DMS153 treated with DMSO at 0.1 percent for 48 hours (cell line): ENCODE measurements at regions not wholly inside any gene's neighbourhood (a gene's known extent, or its start where the extent isn't known, plus 50 kb on each side); places are given as distances from the start of the nearest gene placed in this dataset.
"Not testable (repeated sequence)": the region's sequence is repeated elsewhere in the genome, so short reads cannot be mapped to it uniquely, and the experiment has no call there.

Experiments used
- DNase-seq: peaks from one replicate; lab custom pipeline; 2025; ENCODE audit not compliant: unreplicated experiment; lab: John Stamatoyannopoulos, UW

GRCh38 chrX:964831-965416, 247.5 kb downstream of the CRLF2 start:
- no peak for DNase-seq

DNA sequence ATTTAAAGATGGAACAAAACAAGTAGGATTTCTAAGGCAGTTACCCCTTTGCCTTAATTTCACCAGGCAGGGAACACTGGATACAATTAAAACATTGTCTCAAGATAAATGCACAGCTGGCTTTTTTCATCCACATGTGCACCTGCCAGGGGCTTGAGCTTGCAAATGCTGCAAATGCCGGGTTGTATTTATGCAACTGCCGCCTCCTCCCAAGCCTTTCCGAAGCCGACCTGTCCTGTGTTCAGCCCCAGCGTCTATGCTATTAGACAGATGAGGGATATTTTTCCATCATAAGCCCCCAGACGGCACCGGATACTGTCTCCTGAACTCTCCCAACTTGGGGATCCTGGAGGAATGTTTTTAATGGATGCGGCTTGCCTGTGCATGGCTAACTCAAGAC, 251.6 kb downstream of the CRLF2 start:
- DNase-seq: no peak

DNA sequence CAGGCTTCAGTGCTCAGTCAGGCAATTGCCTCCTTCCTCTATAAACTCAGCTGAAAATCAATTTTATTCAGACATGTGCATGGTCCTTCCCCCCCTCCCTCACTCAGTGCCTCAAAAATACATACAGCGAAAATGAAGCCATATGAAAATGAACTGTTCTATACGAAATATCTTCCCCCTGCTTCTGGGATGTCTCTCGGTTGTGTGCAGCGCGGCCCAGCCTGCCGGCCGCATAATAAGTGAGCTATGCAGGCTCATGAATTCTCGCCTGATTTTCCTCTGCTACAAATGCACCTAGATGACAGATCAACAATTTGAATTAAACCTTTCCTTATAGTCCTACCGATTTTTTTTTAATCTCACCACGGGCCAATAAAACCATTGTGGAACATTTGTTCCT, 252.9 kb downstream of the CRLF2 start:
- no peak for DNase-seq

DNA sequence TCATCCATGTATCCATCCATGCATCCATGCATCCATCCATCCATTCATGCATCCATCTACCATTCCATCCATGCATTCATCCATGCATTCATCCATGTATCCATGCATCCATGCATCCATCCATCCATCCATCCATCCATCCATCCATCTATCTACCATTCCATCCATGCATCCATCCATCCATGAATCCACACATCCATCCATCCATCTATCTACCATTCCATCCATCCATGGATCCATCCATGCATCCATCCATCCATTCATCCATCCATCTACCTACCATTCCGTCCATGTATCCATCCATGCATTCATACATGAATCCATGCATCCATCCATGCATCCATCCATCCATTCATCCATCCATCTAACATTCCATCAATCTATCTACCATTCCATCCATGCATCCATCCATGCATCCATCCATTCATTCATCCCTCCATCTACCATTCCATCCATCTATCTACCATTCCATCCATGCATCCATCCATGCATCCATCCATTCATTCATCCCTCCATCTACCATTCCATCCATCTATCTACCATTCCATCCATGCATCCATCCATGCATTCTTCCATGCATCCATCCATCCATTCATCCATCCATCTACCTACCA, 257.2 kb downstream of the CRLF2 start:
- not testable (repeated sequence) for DNase-seq

DNA sequence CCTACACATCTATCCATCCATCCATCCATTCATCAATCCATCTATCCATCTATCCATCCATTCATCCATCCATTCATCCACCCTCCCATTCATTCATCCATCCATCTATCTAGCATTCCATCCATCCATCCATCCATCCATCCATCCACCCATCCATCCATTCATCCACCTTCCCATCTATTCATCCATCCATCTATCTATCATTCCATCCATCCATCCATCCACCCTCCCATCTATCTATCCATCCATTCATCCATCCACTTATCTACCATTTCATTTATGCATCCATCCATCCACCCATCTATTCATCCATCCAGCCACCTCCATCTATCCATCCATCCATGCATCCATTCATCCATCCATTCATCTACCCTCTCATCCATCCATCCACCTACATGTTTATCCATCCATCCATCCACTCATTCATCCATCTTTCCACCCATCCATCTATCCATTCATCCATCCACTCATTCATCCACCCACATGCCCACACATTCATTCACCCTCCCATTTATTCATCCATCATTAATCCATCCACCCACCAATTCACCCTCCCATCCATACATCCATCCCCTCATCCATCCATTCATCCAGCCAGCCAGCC, 258.5 kb downstream of the CRLF2 start:
- no peak for DNase-seq

- no peak for DNase-seq
These were observed 259.6 kb downstream of the CRLF2 start for GRCh38 chrX:952816-953215.

DNA sequence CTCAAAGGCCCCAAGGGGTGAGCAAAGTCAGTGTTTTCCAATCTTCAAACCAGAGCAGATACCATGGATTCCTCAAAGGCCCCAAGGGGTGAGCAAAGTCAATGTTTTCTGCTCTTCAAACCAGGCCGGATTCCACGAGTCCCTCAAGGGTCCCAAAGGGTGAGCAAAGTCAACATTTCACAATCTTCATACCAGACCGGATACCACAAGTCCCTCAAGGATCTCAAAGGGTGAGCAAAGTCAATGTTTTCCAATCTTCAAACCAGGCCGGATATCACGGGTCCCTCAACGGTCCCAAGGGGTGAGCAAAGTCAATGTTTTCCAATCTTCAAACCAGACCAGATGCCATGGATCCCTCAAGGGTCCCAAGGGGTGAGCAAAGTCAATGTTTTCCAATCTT, 265.2 kb downstream of the CRLF2 start:
- not testable (repeated sequence) for DNase-seq

- no peak for DNase-seq
These were observed 269.4 kb downstream of the CRLF2 start for GRCh38 chrX:943035-943434.

- no peak for DNase-seq
These were observed 271.8 kb downstream of the CRLF2 start for GRCh38 chrX:940691-941090.

DNA sequence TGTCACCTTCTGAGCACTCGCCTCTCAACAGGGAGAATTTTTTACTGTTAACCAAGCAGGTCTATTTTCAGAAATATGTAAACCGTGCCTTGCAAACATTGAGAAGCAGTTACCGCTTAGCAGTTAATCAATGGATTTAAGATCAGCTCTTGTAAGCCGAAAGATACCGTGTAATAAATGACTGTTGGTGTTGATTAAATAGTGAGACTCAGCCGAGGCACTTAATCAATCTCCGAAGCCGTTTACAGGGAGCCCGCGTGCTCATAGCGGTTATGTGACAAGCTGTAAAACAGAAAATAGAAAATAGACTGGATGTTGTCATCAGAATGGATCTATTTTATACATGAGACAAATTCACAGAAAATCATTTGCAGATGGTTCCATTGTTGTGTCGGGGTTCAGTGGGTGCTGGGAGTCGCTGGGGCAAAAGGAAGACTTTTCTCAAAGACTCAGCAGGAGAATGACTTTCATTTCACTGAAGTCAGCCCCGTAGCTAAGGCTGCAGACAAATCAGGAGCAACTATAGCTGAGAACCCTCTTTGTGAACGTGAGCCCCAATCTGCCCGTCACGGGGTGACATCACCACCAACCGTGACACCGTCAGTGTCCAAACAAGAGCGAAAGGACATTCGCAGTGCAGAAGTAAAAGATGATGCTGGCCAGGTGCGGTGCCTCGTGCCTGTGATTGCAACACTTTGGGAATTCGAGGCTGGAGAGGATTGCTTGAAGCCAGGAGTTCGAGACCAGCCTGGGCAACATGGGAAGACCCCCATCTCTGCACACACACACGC, 275.3 kb downstream of the CRLF2 start:
- no peak for DNase-seq

- DNase-seq: no peak
These were observed 278.8 kb downstream of the CRLF2 start for GRCh38 chrX:933611-934010.

DNA sequence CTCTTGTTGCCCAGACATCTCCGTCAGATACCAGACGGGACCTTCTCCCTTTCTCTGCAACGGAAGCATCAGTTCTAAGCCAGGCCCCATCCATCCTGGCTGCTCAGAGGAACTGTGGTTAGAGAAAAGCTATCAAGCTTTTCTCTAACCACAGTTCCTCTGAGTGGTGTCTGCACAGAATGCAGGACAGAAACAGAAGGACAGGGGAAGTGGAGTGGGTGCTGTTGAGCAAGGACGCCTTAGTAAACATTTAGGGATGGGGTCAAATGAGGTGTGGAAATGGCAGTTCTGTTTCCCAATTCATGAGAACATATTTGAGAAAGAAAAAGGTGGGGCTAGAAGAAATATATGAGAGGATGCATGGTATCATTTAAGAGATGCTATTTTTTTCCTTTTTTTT, 283.8 kb downstream of the CRLF2 start:
- DNase-seq: no peak

DNA sequence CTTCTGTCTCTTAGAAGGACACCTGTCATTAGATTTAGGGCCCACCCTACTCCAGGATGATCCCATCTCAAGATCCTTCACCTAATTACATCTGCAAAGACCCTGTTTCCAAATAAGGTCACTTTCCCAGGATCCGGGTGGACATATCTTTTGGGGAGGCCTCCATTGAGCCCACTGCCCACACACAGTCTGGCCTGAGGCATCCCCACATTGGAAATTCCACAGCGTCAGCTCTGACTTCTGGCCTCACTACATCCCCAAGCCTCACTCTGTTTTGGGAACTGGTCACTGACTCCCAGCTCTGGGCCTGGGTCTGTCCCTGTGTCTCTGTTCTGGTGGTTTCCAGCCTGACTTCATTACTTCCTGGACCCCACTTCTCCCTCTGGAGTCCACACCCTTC, 285.5 kb downstream of the CRLF2 start:
- DNase-seq: no peak

- no peak for DNase-seq
These were observed 286.4 kb downstream of the CRLF2 start for GRCh38 chrX:926070-926469.

DNA sequence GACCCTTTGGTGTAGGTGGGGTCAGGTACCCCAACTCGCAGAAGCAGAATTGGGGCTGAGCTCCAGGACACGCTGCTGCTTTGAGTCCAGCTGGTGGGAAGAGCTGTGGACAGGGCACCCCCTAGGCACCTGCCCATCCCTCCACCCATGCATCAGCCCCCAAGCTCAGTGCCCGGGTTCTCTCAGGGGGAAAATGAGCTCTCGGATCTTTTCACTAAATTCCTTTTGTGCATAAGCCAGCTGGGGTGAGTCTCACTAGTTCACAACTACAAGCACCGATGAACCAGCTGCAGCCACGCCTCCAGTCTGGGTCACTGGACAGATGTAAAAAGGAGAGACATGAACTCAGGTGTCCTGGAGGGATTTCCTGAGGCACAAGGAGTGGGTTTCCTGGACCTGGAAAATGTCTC, 286.8 kb downstream of the CRLF2 start:
- no peak for DNase-seq

- DNase-seq: no peak
These were observed 287.4 kb downstream of the CRLF2 start for GRCh38 chrX:925094-925493.

DNA sequence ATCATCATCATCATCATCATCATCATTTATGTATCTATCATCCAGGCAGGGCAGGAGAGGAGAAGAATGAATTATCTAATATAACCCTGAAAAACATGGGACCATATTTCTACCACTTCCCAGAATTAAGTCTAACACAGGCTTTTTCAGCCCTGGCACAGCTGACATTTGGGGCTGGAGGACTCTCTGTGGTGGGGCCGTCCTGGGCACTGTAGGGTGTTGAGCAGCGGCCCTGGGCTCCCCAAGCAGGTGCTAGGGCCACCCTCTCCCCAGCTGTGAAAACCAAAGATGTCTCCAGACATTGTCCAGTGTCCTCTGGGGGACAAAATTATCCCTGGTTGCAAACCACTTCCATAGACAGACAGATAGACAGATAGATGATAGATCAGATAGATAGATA, 288.4 kb downstream of the CRLF2 start:
- DNase-seq: no peak

DNA sequence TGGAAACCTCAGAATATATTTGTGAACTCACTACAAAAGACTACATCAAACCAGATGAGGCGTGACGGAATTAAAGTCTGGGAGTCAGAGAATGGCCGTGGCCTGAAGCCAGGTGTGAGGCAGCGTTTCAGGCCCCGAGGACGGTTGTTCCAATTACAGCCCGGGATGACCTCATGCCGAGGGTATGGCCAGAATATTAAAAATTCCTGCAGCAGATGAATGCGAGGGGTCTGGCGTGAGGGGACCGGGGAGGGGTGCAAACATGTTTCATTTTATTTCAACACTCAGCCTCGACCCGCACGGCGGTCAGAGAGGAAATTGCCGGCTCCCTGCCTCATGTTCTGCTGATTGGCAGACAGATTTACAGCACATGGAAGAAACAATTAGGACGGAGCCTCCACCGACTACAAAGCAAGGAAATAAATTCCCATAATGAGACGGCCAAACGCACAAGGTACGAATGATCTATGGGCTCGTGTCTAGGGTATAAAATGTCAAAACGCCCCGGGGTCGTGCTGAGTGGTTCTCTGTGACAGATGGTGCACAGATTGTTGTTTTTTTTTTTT, 289.7 kb downstream of the SHOX start:
- DNase-seq: no peak

GRCh38 chrX:916230-916599, 285.6 kb downstream of the SHOX start:
- DNase-seq: no peak

- DNase-seq: no peak
These were observed 285.0 kb downstream of the SHOX start for GRCh38 chrX:915427-916229.

DNA sequence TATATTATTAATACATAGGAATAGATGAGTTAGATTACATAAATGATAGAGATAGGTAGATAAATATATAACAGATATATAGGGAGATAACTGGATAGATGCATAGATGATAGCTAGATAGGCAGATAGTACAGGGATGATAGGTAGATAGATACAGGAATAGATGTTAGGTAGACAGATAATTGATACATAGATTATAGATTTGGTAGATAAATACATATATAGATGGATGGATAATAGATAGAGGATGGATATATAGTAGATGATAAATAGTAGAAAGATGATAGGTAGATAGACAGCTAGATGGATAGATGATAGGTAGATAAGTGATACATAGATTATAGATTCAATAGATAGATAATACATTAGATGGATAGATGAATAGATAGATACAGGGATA, 283.6 kb downstream of the SHOX start:
- DNase-seq: no peak
